22Rv1 (cell line): ENCODE measurements at regions not wholly inside any gene's neighbourhood (a gene's known extent, or its start where the extent isn't known, plus 50 kb on each side); places are given as distances from the start of the nearest gene placed in this dataset.

Experiments used
- ZFX ChIP-seq: fragments of 450-650 bp; IDR thresholded peaks from 2 replicates; pipeline ENCODE4 v1.6.1; 2017; ENCODE audit warnings: antibody characterized with exemption, borderline replicate concordance
- TF ChIP-seq, protein P1 (sequence below): fragments of 450-650 bp; IDR thresholded peaks from 2 replicates; pipeline ENCODE4 v1.5.1; 2017; ENCODE audit warnings: mild to moderate bottlenecking

DNA sequence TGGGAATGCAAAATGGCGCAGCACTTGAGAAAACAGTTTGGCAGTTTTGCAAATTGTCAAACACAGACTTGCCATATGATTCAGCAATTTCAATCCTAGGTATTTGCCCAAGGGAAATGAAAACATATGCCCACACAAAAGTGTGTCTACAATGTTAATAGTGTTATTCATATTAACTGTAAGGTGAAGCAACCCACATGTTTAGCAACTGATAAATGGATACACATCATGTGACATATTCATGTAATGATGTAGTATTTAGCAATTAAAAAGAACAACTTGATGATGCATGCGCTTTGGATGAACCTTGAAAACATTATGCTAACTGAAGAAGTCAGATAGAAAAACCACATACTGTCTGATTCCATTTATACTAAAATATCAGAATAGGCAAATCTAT, 539.0 kb upstream of the PPP2R3A start:
- TF ChIP-seq, protein P1, sequence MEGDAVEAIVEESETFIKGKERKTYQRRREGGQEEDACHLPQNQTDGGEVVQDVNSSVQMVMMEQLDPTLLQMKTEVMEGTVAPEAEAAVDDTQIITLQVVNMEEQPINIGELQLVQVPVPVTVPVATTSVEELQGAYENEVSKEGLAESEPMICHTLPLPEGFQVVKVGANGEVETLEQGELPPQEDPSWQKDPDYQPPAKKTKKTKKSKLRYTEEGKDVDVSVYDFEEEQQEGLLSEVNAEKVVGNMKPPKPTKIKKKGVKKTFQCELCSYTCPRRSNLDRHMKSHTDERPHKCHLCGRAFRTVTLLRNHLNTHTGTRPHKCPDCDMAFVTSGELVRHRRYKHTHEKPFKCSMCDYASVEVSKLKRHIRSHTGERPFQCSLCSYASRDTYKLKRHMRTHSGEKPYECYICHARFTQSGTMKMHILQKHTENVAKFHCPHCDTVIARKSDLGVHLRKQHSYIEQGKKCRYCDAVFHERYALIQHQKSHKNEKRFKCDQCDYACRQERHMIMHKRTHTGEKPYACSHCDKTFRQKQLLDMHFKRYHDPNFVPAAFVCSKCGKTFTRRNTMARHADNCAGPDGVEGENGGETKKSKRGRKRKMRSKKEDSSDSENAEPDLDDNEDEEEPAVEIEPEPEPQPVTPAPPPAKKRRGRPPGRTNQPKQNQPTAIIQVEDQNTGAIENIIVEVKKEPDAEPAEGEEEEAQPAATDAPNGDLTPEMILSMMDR = no peak
- no peak for TF ChIP-seq ZFX
